ENCODE measurements at regions not wholly inside any gene's neighbourhood (a gene's known extent, or its start where the extent isn't known, plus 50 kb on each side); places are given as distances from the start of the nearest gene placed in this dataset.

GRCh38 chr5:45057564-45057963, 248.8 kb downstream of the MRPS30 start:
- H3K27ac Mint-ChIP-seq: no peak overlapping the region
- no peaks in the 10 kb centered on the region for H3K4me1 Mint-ChIP-seq
- H3K27me3 Mint-ChIP-seq: no peaks in the 10 kb centered on the region
- ATAC-seq: no peak
- H3K4me3 Mint-ChIP-seq: no peak overlapping the region
- no peaks in the 10 kb centered on the region for H3K36me3 Mint-ChIP-seq (ENCODE audit: low read depth)
- peaks cover 4% of the 10 kb centered on the region for H3K9me3 Mint-ChIP-seq
- no peak for DNase-seq

GRCh38 chr5:45060724-45061123, 252.0 kb downstream of the MRPS30 start:
- H3K4me3 Mint-ChIP-seq: no peak overlapping the region
- H3K36me3 Mint-ChIP-seq (ENCODE audit: low read depth): no peaks in the 10 kb centered on the region
- no peaks in the 10 kb centered on the region for H3K27me3 Mint-ChIP-seq
- no peak overlapping the region for H3K27ac Mint-ChIP-seq
- H3K4me1 Mint-ChIP-seq: no peaks in the 10 kb centered on the region
- H3K9me3 Mint-ChIP-seq: peaks cover 4% of the 10 kb centered on the region
- ATAC-seq (no peak), DNase-seq (no peak)

- DNase-seq: no peak
- Mint-ChIP-seq H3K36me3 (ENCODE audit: low read depth) (no peaks in the 10 kb centered on the region), H3K4me3 (no peak overlapping the region), H3K4me1 (no peaks in the 10 kb centered on the region), H3K27ac (no peak overlapping the region), H3K27me3 (no peaks in the 10 kb centered on the region), H3K9me3 (peaks cover 4% of the 10 kb centered on the region)
- ATAC-seq: no peak
These were observed 253.3 kb downstream of the MRPS30 start for GRCh38 chr5:45062044-45062443.

DNA sequence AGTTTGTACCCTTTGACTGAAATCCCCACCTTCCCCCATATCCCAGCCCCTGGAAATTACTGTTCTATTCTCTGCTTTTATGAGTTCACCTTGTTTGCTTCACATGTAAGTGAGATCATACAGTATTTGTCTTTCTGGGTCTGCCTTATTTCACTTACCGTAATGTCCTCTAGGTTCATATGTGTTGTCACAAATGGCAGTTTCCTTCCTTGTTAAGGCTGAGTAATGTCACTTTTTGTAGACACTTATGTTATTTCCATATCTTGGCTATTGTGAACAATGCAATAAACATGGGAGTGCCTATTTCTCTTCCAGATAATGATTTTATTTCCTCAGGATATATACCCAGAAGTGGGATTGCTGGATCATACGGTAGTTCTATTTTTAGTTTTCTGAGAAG, 272.3 kb downstream of the MRPS30 start:
- Mint-ChIP-seq H3K27ac (no peak overlapping the region), H3K36me3 (ENCODE audit: low read depth) (no peaks in the 10 kb centered on the region), H3K4me1 (no peaks in the 10 kb centered on the region), H3K27me3 (no peaks in the 10 kb centered on the region), H3K4me3 (no peak overlapping the region), H3K9me3 (peaks cover 16% of the 10 kb centered on the region)
- no peak for ATAC-seq
- no peak for DNase-seq

DNA sequence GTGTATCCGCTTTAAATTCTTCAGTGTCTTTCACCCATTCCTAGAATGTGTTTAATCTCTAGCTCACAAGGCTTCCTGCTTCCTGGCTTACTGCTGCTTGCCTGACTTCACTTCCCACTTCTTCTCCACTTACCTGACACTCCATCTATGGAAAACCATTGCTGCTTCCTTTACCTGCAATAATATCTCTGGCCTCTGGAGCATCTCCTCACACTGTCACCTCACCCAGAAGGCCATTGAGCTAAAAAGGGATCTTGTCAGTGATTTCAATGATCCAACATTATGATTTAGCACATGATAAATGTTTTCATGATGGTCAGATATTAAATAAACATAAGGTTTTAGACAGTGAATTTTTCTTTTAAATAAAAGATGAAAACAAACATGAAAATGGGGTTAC, 281.1 kb downstream of the MRPS30 start:
- H3K9me3 Mint-ChIP-seq: peaks cover 23% of the 10 kb centered on the region
- H3K27me3 Mint-ChIP-seq: no peaks in the 10 kb centered on the region
- H3K36me3 Mint-ChIP-seq (ENCODE audit: low read depth): no peaks in the 10 kb centered on the region
- DNase-seq (no peak), ATAC-seq (no peak)
- no peak overlapping the region for H3K4me3 Mint-ChIP-seq
- H3K27ac Mint-ChIP-seq: no peak overlapping the region
- H3K4me1 Mint-ChIP-seq: no peaks in the 10 kb centered on the region

DNA sequence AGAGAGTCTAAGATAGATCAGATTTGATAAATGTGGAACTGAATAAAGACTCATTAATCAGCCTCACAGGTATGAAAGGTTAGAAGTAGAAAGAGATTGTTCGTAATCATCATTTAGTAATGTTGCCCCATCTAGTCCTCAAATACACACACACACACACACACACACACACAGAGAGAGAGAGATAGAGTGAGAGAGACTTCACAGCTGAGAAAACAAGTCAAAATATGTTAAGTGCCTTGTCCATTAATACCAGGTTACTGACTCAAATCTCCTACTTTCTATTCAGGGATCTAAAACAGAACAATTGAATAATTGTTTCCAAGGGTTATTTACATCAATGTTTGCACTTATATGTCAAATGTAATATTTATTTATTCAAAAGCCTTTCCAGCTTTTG, 284.6 kb downstream of the MRPS30 start:
- H3K27ac Mint-ChIP-seq: no peak overlapping the region
- H3K27me3 Mint-ChIP-seq: no peaks in the 10 kb centered on the region
- peaks cover 21% of the 10 kb centered on the region for H3K9me3 Mint-ChIP-seq

GRCh38 chr5:45094876-45095440, 286.2 kb downstream of the MRPS30 start:
- H3K9me3 Mint-ChIP-seq: peaks cover 14% of the 10 kb centered on the region
- DNase-seq: no peak
- no peak overlapping the region for H3K4me3 Mint-ChIP-seq
- H3K36me3 Mint-ChIP-seq (ENCODE audit: low read depth): no peaks in the 10 kb centered on the region
- ATAC-seq: no peak
- H3K27ac Mint-ChIP-seq: no peak overlapping the region
- H3K27me3 Mint-ChIP-seq: no peaks in the 10 kb centered on the region
- H3K4me1 Mint-ChIP-seq: no peaks in the 10 kb centered on the region

More for the DNA sequence above, 284.6 kb downstream of the MRPS30 start:
- H3K4me1 Mint-ChIP-seq: no peaks in the 10 kb centered on the region
- no peak for ATAC-seq
- no peak overlapping the region for H3K4me3 Mint-ChIP-seq
- DNase-seq: no peak
- H3K36me3 Mint-ChIP-seq (ENCODE audit: low read depth): no peaks in the 10 kb centered on the region

GRCh38 chr5:45098483-45098882, 289.7 kb downstream of the MRPS30 start:
- Mint-ChIP-seq H3K9me3 (peaks cover 14% of the 10 kb centered on the region), H3K27me3 (no peaks in the 10 kb centered on the region), H3K36me3 (ENCODE audit: low read depth) (no peaks in the 10 kb centered on the region), H3K4me3 (no peak overlapping the region), H3K4me1 (no peaks in the 10 kb centered on the region), H3K27ac (no peak overlapping the region)
- ATAC-seq (no peak), DNase-seq (no peak)

GRCh38 chr5:45101146-45101545, 292.4 kb downstream of the MRPS30 start:
- Mint-ChIP-seq H3K27me3 (no peaks in the 10 kb centered on the region), H3K9me3 (peaks cover 14% of the 10 kb centered on the region), H3K36me3 (ENCODE audit: low read depth) (no peaks in the 10 kb centered on the region), H3K4me1 (no peaks in the 10 kb centered on the region), H3K4me3 (no peak overlapping the region), H3K27ac (no peak overlapping the region)
- ATAC-seq: no peak
- DNase-seq: no peak

GRCh38 chr5:45105491-45105994, 296.8 kb downstream of the MRPS30 start:
- Mint-ChIP-seq H3K27me3 (no peaks in the 10 kb centered on the region), H3K4me1 (no peaks in the 10 kb centered on the region), H3K27ac (no peak overlapping the region), H3K36me3 (ENCODE audit: low read depth) (no peaks in the 10 kb centered on the region), H3K9me3 (peaks cover 17% of the 10 kb centered on the region), H3K4me3 (no peak overlapping the region)
- DNase-seq: no peak
- ATAC-seq: no peak

- DNase-seq (no peak), ATAC-seq (no peak)
- no peaks in the 10 kb centered on the region for H3K27me3 Mint-ChIP-seq
- no peaks in the 10 kb centered on the region for H3K36me3 Mint-ChIP-seq (ENCODE audit: low read depth)
- H3K9me3 Mint-ChIP-seq: peaks cover 8% of the 10 kb centered on the region
- no peak overlapping the region for H3K27ac Mint-ChIP-seq
- H3K4me1 Mint-ChIP-seq: no peaks in the 10 kb centered on the region
- no peak overlapping the region for H3K4me3 Mint-ChIP-seq
These were observed 300.3 kb downstream of the MRPS30 start for GRCh38 chr5:45109062-45109461.

DNA sequence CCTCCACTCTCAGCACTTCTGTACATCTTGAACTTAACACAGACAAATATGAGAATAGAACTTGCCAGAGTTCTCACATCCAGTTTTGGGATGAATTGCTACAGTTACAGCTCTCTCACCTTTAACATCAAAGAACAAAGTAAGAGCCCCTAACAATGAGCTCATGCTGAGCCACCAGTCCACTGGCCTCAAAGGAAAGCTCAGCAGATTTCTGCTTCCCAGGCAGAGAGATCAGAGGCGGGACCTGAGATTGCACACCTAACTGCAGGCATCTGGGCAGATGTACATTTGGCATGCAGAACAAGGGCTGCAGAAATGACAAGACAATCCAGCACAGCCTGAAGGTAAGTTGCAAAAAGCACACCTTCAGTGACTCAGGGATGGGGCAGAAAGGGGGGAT, 300.9 kb downstream of the MRPS30 start:
- Mint-ChIP-seq H3K27ac (no peak overlapping the region), H3K4me3 (no peak overlapping the region), H3K4me1 (no peaks in the 10 kb centered on the region), H3K27me3 (no peaks in the 10 kb centered on the region), H3K9me3 (peaks cover 8% of the 10 kb centered on the region), H3K36me3 (ENCODE audit: low read depth) (no peaks in the 10 kb centered on the region)
- ATAC-seq: no peak
- DNase-seq: no peak

DNA sequence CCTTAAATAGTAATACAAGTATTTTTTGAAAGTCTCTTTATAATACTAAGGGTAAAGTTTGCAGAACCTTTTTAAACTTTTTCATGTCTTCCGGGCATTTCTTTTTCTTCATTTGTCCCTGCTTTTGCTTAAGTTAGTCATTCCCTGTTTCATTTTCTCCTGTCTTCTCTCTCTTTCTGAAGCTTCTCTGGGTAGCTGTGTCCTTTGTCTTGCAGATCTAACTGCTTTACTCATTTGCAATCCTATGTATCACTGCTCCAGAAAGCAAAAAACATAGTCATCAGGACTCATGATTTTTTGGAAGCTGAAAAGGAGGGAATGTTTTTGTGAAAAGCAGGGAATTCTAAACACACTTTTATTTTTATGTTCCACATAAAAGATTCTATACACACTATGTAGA, 301.7 kb downstream of the MRPS30 start:
- Mint-ChIP-seq H3K27me3 (no peaks in the 10 kb centered on the region), H3K27ac (no peak overlapping the region), H3K4me1 (no peaks in the 10 kb centered on the region), H3K36me3 (ENCODE audit: low read depth) (no peaks in the 10 kb centered on the region), H3K4me3 (no peak overlapping the region), H3K9me3 (peaks cover 8% of the 10 kb centered on the region)
- DNase-seq: no peak
- no peak for ATAC-seq

DNA sequence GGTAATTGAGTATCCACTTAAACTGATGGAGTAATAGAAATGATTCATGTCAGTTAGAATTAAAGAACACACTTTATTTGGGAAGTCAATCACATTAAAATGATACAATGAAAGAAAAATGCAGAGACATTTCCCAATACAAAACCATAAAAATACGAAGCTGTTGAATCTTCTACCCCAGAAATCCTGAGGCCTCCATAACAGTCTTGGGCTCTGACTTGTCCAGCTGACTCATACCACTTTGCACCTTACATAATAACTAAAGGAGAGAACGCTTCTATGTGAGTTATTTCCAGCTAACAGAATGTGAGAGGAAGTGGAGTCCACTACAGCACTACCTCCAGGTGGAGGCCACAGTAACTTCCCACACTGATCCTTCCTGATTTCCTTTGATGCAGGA, 305.0 kb downstream of the MRPS30 start:
- H3K4me3 Mint-ChIP-seq: no peak overlapping the region
- H3K36me3 Mint-ChIP-seq (ENCODE audit: low read depth): no peaks in the 10 kb centered on the region
- ATAC-seq: no peak
- H3K9me3 Mint-ChIP-seq: peaks cover 4% of the 10 kb centered on the region
- DNase-seq: no peak
- no peaks in the 10 kb centered on the region for H3K27me3 Mint-ChIP-seq
- H3K27ac Mint-ChIP-seq: no peak overlapping the region
- no peaks in the 10 kb centered on the region for H3K4me1 Mint-ChIP-seq

- Mint-ChIP-seq H3K9me3 (peaks cover 10% of the 10 kb centered on the region), H3K4me3 (no peak overlapping the region), H3K27me3 (no peaks in the 10 kb centered on the region), H3K27ac (no peak overlapping the region), H3K36me3 (ENCODE audit: low read depth) (no peaks in the 10 kb centered on the region), H3K4me1 (no peaks in the 10 kb centered on the region)
- DNase-seq: no peak
- ATAC-seq: no peak
These were observed 324.2 kb downstream of the MRPS30 start for GRCh38 chr5:45132972-45133371.

GRCh38 chr5:45162974-45163373, 354.2 kb downstream of the MRPS30 start:
- Mint-ChIP-seq H3K9me3 (peaks cover 10% of the 10 kb centered on the region), H3K4me3 (no peak overlapping the region), H3K27me3 (no peaks in the 10 kb centered on the region), H3K4me1 (no peaks in the 10 kb centered on the region), H3K36me3 (ENCODE audit: low read depth) (no peaks in the 10 kb centered on the region), H3K27ac (no peak overlapping the region)
- ATAC-seq (no peak), DNase-seq (no peak)

Data from activated naive CD8-positive, alpha-beta T cell treated with anti-CD3 and anti-CD28 coated beads, Interleukin-2, amount 50 U/mL, for 24 hours (primary cell).